K562 (cell line): ENCODE measurements at regions not wholly inside any gene's neighbourhood (a gene's known extent, or its start where the extent isn't known, plus 50 kb on each side); places are given as distances from the start of the nearest gene placed in this dataset.

Experiments used
- ATAC-seq: fragments of 200-7000 bp; cut with Tn5 transposase; 3 replicates; pipeline ENCODE4 v1.9.1; 2020; ENCODE audit warnings: moderate library complexity
- BruUV-seq: library from RNA; stranded (reverse); fragments of 400-500 nt; replicated peaks from 2 replicates; lab custom pipeline; 2021; lab: Mats Ljungman, UMichigan
- CTCF ChIA-PET: fragments of 300-600 bp; formaldehyde crosslinking; extraction: SDS; loops from one replicate; lab custom pipeline; 2021; ENCODE audit warnings: low intra/inter-chr PET ratio; lab: Yijun Ruan, JAX
- POLR2A ChIA-PET: fragments of 300-600, 350-650 bp; sonication (Branson Sonifier 250); formaldehyde crosslinking; extraction: SDS; loops from one replicate; lab custom pipeline; 2021; ENCODE audit warnings: antibody characterized with exemption, inconsistent platforms; lab: Yijun Ruan, JAX
- DNase-seq, 4 experiments: peaks; one replicate each; pipeline versions ENCODE4 v3.0.0 to v3.0.0-alpha.2; 2011 to 2018; ENCODE audit warnings: low spot score in 3 of 4, mixed read lengths in 3 of 4; ENCODE audit errors: extremely low read depth in 1 of 4
- FAIRE-seq: peaks from 2 replicates; lab custom pipeline; 2011; peaks lifted over from hg19 to GRCh38; lab: Jason Lieb, UNC
- H2AFZ ChIP-seq: 2 replicates; pipeline ENCODE4 v1.6.0; 2011; ENCODE audit warnings: low read depth, low read length, control low read depth, inconsistent platforms
- H3K27ac ChIP-seq: fragments of 200-600 bp; 3 replicates; pipeline ENCODE4 v1.8.0; 2011; ENCODE audit warnings: low read depth, mild to moderate bottlenecking, control low read depth, inconsistent platforms, low read length, moderate library complexity, mixed read lengths; ENCODE audit errors: extremely low read depth
- H3K27me3 ChIP-seq, 2 experiments: fragments of 300-600 bp in 1 of 2; 2 replicates in 1 of 2; 3 replicates in 1 of 2; pipeline versions ENCODE4 v1.6.0 to v1.8.0; 2011; ENCODE audit warnings: inconsistent platforms in 2 of 2, low read length in 2 of 2, mild to moderate bottlenecking in 1 of 2, mixed read lengths in 1 of 2, moderate library complexity in 1 of 2; ENCODE audit not compliant: control insufficient read depth in 2 of 2, insufficient read depth in 2 of 2
- H3K36me3 ChIP-seq: fragments of 300-600 bp; 3 replicates; pipeline ENCODE4 v1.8.0; 2011; ENCODE audit warnings: mild to moderate bottlenecking, low read length, inconsistent platforms; ENCODE audit not compliant: control insufficient read depth, insufficient read depth
- H3K4me1 ChIP-seq, 2 experiments: fragments of 200-600 bp in 1 of 2; replicated peaks in 1 of 2; 2 replicates in 1 of 2; 3 replicates in 1 of 2; pipeline versions ENCODE4 v1.5.1 to v1.8.0; 2011; ENCODE audit warnings: inconsistent platforms in 2 of 2, low read length in 2 of 2, mild to moderate bottlenecking in 1 of 2, mixed read lengths in 1 of 2, moderate library complexity in 1 of 2; ENCODE audit not compliant: control insufficient read depth in 2 of 2, insufficient read depth in 2 of 2
- H3K4me2 ChIP-seq: 2 replicates; pipeline ENCODE4 v1.6.1; 2011; ENCODE audit warnings: low read length, control low read depth, inconsistent platforms, mixed read lengths; ENCODE audit not compliant: insufficient read depth
- H3K4me3 ChIP-seq: fragments of 200-600 bp; sonication (generic), shearing (Covaris generic); 2 replicates; pipeline ENCODE4 v1.5.1; 2016; ENCODE audit warnings: control low read depth, inconsistent platforms
- H3K79me2 ChIP-seq: fragments of 200-600 bp; 3 replicates; pipeline ENCODE4 v1.8.0; 2011; ENCODE audit warnings: low read length, inconsistent platforms; ENCODE audit not compliant: control insufficient read depth, insufficient read depth
- H3K9ac ChIP-seq, 2 experiments: 2 replicates each; pipeline versions ENCODE4 v1.6.0 to v1.6.1; 2011; ENCODE audit warnings: low read depth in 2 of 2, low read length in 2 of 2, control low read depth in 1 of 2, inconsistent platforms in 1 of 2, mild to moderate bottlenecking in 1 of 2, mixed read lengths in 1 of 2; ENCODE audit not compliant: insufficient read depth in 1 of 2
- H3K9me1 ChIP-seq: one replicate; pipeline ENCODE4 v1.6.0; 2011; ENCODE audit warnings: inconsistent platforms, mild to moderate bottlenecking, low read length, moderate library complexity; ENCODE audit not compliant: control insufficient read depth, insufficient read depth
- H3K9me3 ChIP-seq: replicated peaks from 2 replicates; pipeline ENCODE4 v1.5.1; 2011; ENCODE audit warnings: low read depth, low read length, inconsistent platforms; ENCODE audit not compliant: control insufficient read depth, insufficient read depth
- H4K20me1 ChIP-seq: replicated peaks from 2 replicates; pipeline ENCODE4 v1.6.1; 2011; ENCODE audit warnings: low read length, inconsistent platforms, mixed read lengths; ENCODE audit not compliant: control insufficient read depth, insufficient read depth
- CREBBP ChIP-seq: IDR thresholded peaks from one replicate; pipeline ENCODE4 v1.6.1; 2012; ENCODE audit warnings: low read depth, mild to moderate bottlenecking, control low read depth, inconsistent platforms, low read length
- ELF2 ChIP-seq: fragments of 250-450 bp; sonication (Bioruptor Pico); IDR thresholded peaks from 2 replicates; pipeline ENCODE4 v1.5.0; 2021; ENCODE audit warnings: mild to moderate bottlenecking
- FOXO4 ChIP-seq: fragments of 450-650 bp; formaldehyde crosslinking; IDR thresholded peaks from 2 replicates; pipeline ENCODE4 v1.4.0; 2020; ENCODE audit warnings: mild to moderate bottlenecking, moderate library complexity
- MTA2 ChIP-seq: fragments of 450-650 bp; IDR thresholded peaks from 2 replicates; pipeline ENCODE4 v1.6.1; 2016; ENCODE audit warnings: low read depth
- NCOA6 ChIP-seq: fragments of 450-650 bp; IDR thresholded peaks from 2 replicates; pipeline ENCODE4 v1.6.1; 2017; ENCODE audit warnings: mild to moderate bottlenecking
- PHTF2 ChIP-seq: fragments of 250-450 bp; sonication (Bioruptor Pico); IDR thresholded peaks from 2 replicates; pipeline ENCODE4 v1.5.0; 2021; ENCODE audit warnings: mild to moderate bottlenecking
- PRDM10 ChIP-seq: fragments of 450-650 bp; IDR thresholded peaks from 2 replicates; pipeline ENCODE4 v1.6.1; 2018; ENCODE audit not compliant: partially characterized antibody
- SP2 ChIP-seq: IDR thresholded peaks from 2 replicates; pipeline ENCODE4 v1.6.1; 2011; ENCODE audit warnings: mild to moderate bottlenecking, low read depth, low read length, moderate library complexity; ENCODE audit not compliant: poor library complexity, severe bottlenecking; ENCODE audit errors: extremely low read depth
- ZBTB9 ChIP-seq: fragments of 450-650 bp; formaldehyde crosslinking; IDR thresholded peaks from 2 replicates; pipeline ENCODE4 v1.4.0; 2020; ENCODE audit warnings: mild to moderate bottlenecking, moderate library complexity
- ZNF764 ChIP-seq: fragments of 250-450 bp; sonication (Bioruptor Pico); IDR thresholded peaks from 2 replicates; pipeline ENCODE4 v1.4.0; 2020; ENCODE audit warnings: low read depth, mild to moderate bottlenecking, moderate library complexity
- WGBS: fragments of 100-300 bp; shearing (Covaris generic); methylation state at CpG from one replicate; pipeline ENCODE4 v1.1.6; 2016; ENCODE audit warnings: low coverage, mixed read lengths; ENCODE audit not compliant: insufficient coverage; ENCODE audit errors: missing lambda C conversion rate; 5-methylcytosine and 5-hydroxymethylcytosine counted together
- in situ Hi-C: fragments of 300-500 bp; cut with MboI; formaldehyde crosslinking; loops from 4 replicates; pipeline ENCODE4 v1.15.0; 2018; ENCODE audit warnings: inconsistent platforms, mixed read lengths
- intact Hi-C: fragments of 100-400 bp; cut with micrococcal nuclease; formaldehyde crosslinking; loops from 2 replicates; pipeline ENCODE4 v1.14.2; 2022

GRCh38 chr3:177377166-177377565 lies 179.9 kb upstream of the TBL1XR1 start:
- in situ Hi-C loops (no loop called here), intact Hi-C loops (no loop called here)
- no TSS peak for BruUV-seq
- H4K20me1 ChIP-seq: no peaks in the 10 kb centered on the region
- H3K4me3 ChIP-seq: no peak overlapping the region
- ATAC-seq (no peak), DNase-seq (no peak), FAIRE-seq (no peak)
- no peak overlapping the region for H2AFZ ChIP-seq
- WGBS: 77% methylated on average over 9 of the region's 9 CpGs
- H3K27me3 ChIP-seq: no peaks in the 10 kb centered on the region
- H3K36me3 ChIP-seq: no peaks in the 10 kb centered on the region
- no peak overlapping the region for H3K4me2 ChIP-seq
- no peaks in the 10 kb centered on the region for H3K9me1 ChIP-seq
- H3K79me2 ChIP-seq: no peaks in the 10 kb centered on the region
- H3K27ac ChIP-seq: no peak overlapping the region
- no peak overlapping the region for H3K9ac ChIP-seq
- POLR2A ChIA-PET: no interaction called here
- H3K9me3 ChIP-seq: peaks cover 3% of the 10 kb centered on the region; the same call in 1 of the 2 replicates
- CTCF ChIA-PET: no interaction called here
- H3K4me1 ChIP-seq: no peaks in the 10 kb centered on the region; a peak in 1 of 5 replicates
- TF ChIP-seq SP2 (no peak), NCOA6 (no peak), MTA2 (no peak), ZNF764 (CRISPR knock-in tag) (no peak), PHTF2 (CRISPR knock-in tag) (no peak), ZBTB9 (CRISPR knock-in tag) (no peak), PRDM10 (no peak), ELF2 (CRISPR knock-in tag) (no peak), FOXO4 (CRISPR knock-in tag) (no peak), CREBBP (no peak)
